HCT116 (cell line): ENCODE measurements at regions not wholly inside any gene's neighbourhood (a gene's known extent, or its start where the extent isn't known, plus 50 kb on each side); places are given as distances from the start of the nearest gene placed in this dataset.

Experiments
- ATAC-seq: fragments of 200-7000 bp; cut with Tn5 transposase; 2 replicates; pipeline ENCODE4 v1.9.1; 2020; ENCODE audit warnings: mild to moderate bottlenecking, moderate library complexity
- BruUV-seq: library from RNA; stranded (reverse); fragments of 400-500 nt; replicated peaks from 2 replicates; lab custom pipeline; 2021; lab: Mats Ljungman, UMichigan
- CTCF ChIA-PET: fragments of 300-600 bp; sonication (Branson Sonifier 250); formaldehyde crosslinking; loops from one replicate; lab custom pipeline; 2021; ENCODE audit warnings: antibody characterized with exemption; lab: Charles Lee
- POLR2A ChIA-PET: fragments of 300-600, 350-600 bp; sonication (Branson Sonifier 250); formaldehyde crosslinking; loops from one replicate; lab custom pipeline; 2021; ENCODE audit warnings: antibody characterized with exemption; lab: Charles Lee
- RAD21 ChIA-PET, 2 experiments: fragments of 300-600 bp; sonication (Branson Sonifier 250); formaldehyde crosslinking; loops; one replicate each; lab custom pipeline; 2023; ENCODE audit warnings: low total read pairs in 2 of 2; ENCODE audit not compliant: uncharacterized antibody in 2 of 2, unreplicated experiment in 2 of 2, low non-redundant PET in 1 of 2; lab: Charles Lee
- DNase-seq: peaks from one replicate; pipeline ENCODE4 v3.0.0-alpha.2; 2010; ENCODE audit warnings: low read depth, low spot score
- H2AFZ ChIP-seq: fragments of 200-600 bp; shearing (Covaris generic), sonication (generic); 2 replicates; pipeline ENCODE4 v1.6.1; 2017; ENCODE audit warnings: low read depth, mixed run types, mixed read lengths, antibody characterized with exemption, low read length; ENCODE audit not compliant: poor library complexity, severe bottlenecking
- H3K27ac ChIP-seq: 2 replicates; pipeline ENCODE4 v1.5.1; 2012; ENCODE audit warnings: low read depth, low read length
- H3K27me3 ChIP-seq: fragments of 200-600 bp; sonication (generic); 2 replicates; pipeline ENCODE4 v1.6.1; 2016; ENCODE audit warnings: mixed run types, low read length, mixed read lengths; ENCODE audit not compliant: insufficient read depth
- H3K36me3 ChIP-seq, 2 experiments: fragments of 200-500 bp in 1 of 2; fragments of 200-600 bp in 1 of 2; sonication (Bioruptor generic) in 1 of 2; sonication (generic) in 1 of 2; 2 replicates each; pipeline versions ENCODE4 v1.5.1 to v1.6.1; 2014 to 2016; ENCODE audit warnings: low read length in 2 of 2, inconsistent platforms in 1 of 2, mixed read lengths in 1 of 2, mixed run types in 1 of 2; ENCODE audit not compliant: insufficient read depth in 2 of 2, control insufficient read depth in 1 of 2
- H3K4me1 ChIP-seq, 2 experiments: fragments of 200-600 bp in 1 of 2; sonication (generic) in 1 of 2; 2 replicates each; pipeline versions ENCODE4 v1.5.1 to v1.6.1; 2012 to 2017; ENCODE audit warnings: low read length in 2 of 2, inconsistent platforms in 1 of 2, mild to moderate bottlenecking in 1 of 2, mixed read lengths in 1 of 2, mixed run types in 1 of 2, moderate library complexity in 1 of 2; ENCODE audit not compliant: insufficient read depth in 2 of 2, control insufficient read depth in 1 of 2
- H3K4me2 ChIP-seq: fragments of 200-600 bp; sonication (generic); 2 replicates; pipeline ENCODE4 v1.6.1; 2017; ENCODE audit warnings: mixed run types, low read length, mixed read lengths
- H3K4me3 ChIP-seq, 2 experiments: fragments of 200-600 bp in 1 of 2; sonication (generic) in 1 of 2; replicated peaks in 1 of 2; 2 replicates each; pipeline ENCODE4 v1.5.1; 2011 to 2016; ENCODE audit warnings: low read length in 2 of 2, control low read depth in 1 of 2, low read depth in 1 of 2, mild to moderate bottlenecking in 1 of 2, mixed read lengths in 1 of 2, mixed run types in 1 of 2
- H3K79me2 ChIP-seq: fragments of 200-600 bp; sonication (generic); 2 replicates; pipeline ENCODE4 v1.6.1; 2017; ENCODE audit warnings: mild to moderate bottlenecking, mixed run types, low read length, moderate library complexity, mixed read lengths; ENCODE audit not compliant: insufficient read depth
- H3K9ac ChIP-seq: fragments of 200-600 bp; sonication (generic); 2 replicates; pipeline ENCODE4 v1.6.1; 2016; ENCODE audit warnings: low read length, mixed read lengths
- H3K9me2 ChIP-seq: fragments of 200-600 bp; sonication (generic), shearing (Covaris generic); 2 replicates; pipeline ENCODE4 v1.6.1; 2017; ENCODE audit warnings: mixed run types, mild to moderate bottlenecking, moderate library complexity; ENCODE audit not compliant: insufficient read depth
- H3K9me3 ChIP-seq, 2 experiments: fragments of 200-500 bp in 1 of 2; fragments of 200-600 bp in 1 of 2; sonication (Bioruptor generic) in 1 of 2; sonication (generic) in 1 of 2; 2 replicates each; pipeline ENCODE4 v1.6.1; 2014 to 2017; ENCODE audit warnings: low read length in 2 of 2, mixed read lengths in 2 of 2, inconsistent platforms in 1 of 2, low read depth in 1 of 2, mild to moderate bottlenecking in 1 of 2, mixed run types in 1 of 2, moderate library complexity in 1 of 2; ENCODE audit not compliant: control insufficient read depth in 1 of 2, insufficient read depth in 1 of 2
- H4K20me1 ChIP-seq: fragments of 200-600 bp; sonication (generic), shearing (Covaris generic); 2 replicates; pipeline ENCODE4 v1.6.1; 2017; ENCODE audit warnings: mixed run types, mild to moderate bottlenecking, moderate library complexity; ENCODE audit not compliant: insufficient read depth
- EZH2phosphoT487 ChIP-seq: fragments of 200-600 bp; IDR thresholded peaks from 2 replicates; pipeline ENCODE4 v1.6.1; 2018; ENCODE audit warnings: antibody characterized with exemption, borderline replicate concordance
- FOSL1 ChIP-seq: IDR thresholded peaks from 2 replicates; pipeline ENCODE4 v1.6.1; 2012; ENCODE audit warnings: low read depth
- RAD21 ChIP-seq: IDR thresholded peaks from 2 replicates; pipeline ENCODE4 v1.6.1; 2012; ENCODE audit warnings: low read depth, mild to moderate bottlenecking
- SRF ChIP-seq: IDR thresholded peaks from 2 replicates; pipeline ENCODE4 v1.6.1; 2012; ENCODE audit warnings: low read depth
- ZFX ChIP-seq: fragments of 450-650 bp; IDR thresholded peaks from 2 replicates; pipeline ENCODE4 v1.6.1; 2017
- ZNF274 ChIP-seq: fragments of 200-500 bp; sonication (Bioruptor generic); IDR thresholded peaks from 2 replicates; pipeline ENCODE4 v1.6.1; 2014; ENCODE audit warnings: mild to moderate bottlenecking, low read depth, low read length, inconsistent platforms
- intact Hi-C: fragments of 100-400 bp; cut with micrococcal nuclease; formaldehyde crosslinking; loops from 2 replicates; pipeline ENCODE4 v1.10.0; 2022
- TF ChIP-seq, protein P1 (sequence below): IDR thresholded peaks from 2 replicates; pipeline ENCODE4 v1.6.1; 2012
- TF ChIP-seq, protein P2 (sequence below): IDR thresholded peaks from 2 replicates; pipeline ENCODE4 v1.6.1; 2012
- TF ChIP-seq, protein P3 (sequence below): IDR thresholded peaks from 2 replicates; pipeline ENCODE4 v1.6.1; 2011; ENCODE audit warnings: mild to moderate bottlenecking, low read length, moderate library complexity; ENCODE audit not compliant: insufficient replicate concordance; ENCODE audit errors: extremely low read depth

DNA sequence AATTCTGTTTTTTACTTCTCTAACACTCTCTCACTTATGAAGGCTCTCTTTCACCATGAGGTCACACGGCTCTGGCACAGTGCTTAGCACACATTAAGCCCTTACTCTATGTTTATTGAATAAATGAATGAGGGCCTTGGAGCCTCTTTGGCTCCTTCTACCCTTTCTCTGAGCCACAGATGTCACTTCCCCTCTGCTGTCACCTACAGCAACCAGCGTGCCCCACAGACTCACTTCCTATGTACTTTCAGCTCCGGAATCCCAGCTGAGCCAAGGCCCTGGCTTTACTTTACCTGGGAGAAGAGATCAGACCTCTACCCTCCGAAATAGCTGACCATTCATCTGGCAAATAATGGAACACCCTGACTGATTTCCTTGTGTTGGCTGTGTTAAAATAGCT, 53.7 kb upstream of the HMCN1 start:
- Histone ChIP-seq H3K9me3 (no peaks in the 10 kb centered on the region), H3K27me3 (no peaks in the 10 kb centered on the region), H3K79me2 (no peaks in the 10 kb centered on the region), H3K36me3 (no peaks in the 10 kb centered on the region), H3K27ac (no peak overlapping the region), H2AFZ (no peak overlapping the region), H3K4me1 (no peaks in the 10 kb centered on the region)
- ChIA-PET POLR2A (interaction anchor here (0.8 to 1.3 kb wide), 2 partner anchors 360 to 363 kb away, joined by 3 read pairs; partner anchors contain the start of gene IVNS1ABP), RAD21 (interaction anchor here (0.5 to 0.7 kb wide), 2 partner anchors 781 to 887 kb away, joined by 3 read pairs; no protein-coding TSS in a partner anchor)
- no peak for DNase-seq
- TF ChIP-seq ZFX, result no peak
- no peak for TF ChIP-seq ZNF274
- TF ChIP-seq RAD21, result no peak
- TF ChIP-seq, protein P1, sequence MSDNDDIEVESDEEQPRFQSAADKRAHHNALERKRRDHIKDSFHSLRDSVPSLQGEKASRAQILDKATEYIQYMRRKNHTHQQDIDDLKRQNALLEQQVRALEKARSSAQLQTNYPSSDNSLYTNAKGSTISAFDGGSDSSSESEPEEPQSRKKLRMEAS, result no peak
- no peak for TF ChIP-seq FOSL1
- TF ChIP-seq EZH2phosphoT487, result no peak
- TF ChIP-seq, protein P2, sequence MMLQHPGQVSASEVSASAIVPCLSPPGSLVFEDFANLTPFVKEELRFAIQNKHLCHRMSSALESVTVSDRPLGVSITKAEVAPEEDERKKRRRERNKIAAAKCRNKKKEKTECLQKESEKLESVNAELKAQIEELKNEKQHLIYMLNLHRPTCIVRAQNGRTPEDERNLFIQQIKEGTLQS, result no peak
- TF ChIP-seq, all 23 proteins: peak for 0
- Histone ChIP-seq H4K20me1 (no peaks in the 10 kb centered on the region), H3K9ac (no peak overlapping the region), H3K4me3 (no peak overlapping the region), H3K9me2 (no peaks in the 10 kb centered on the region), H3K4me2 (no peak overlapping the region)
- BruUV-seq, result no TSS peak
- CTCF ChIA-PET, result interaction anchor here (0.7 to 2.3 kb wide), 18 partner anchors 9 to 875 kb away, joined by 3 to 19 read pairs (median 5); partner anchors contain the start of genes HMCN1 and IVNS1ABP
- intact Hi-C loops, result loop anchor here (5.0 kb wide), 1 partner anchor 363 kb away; the partner anchor contains the start of gene IVNS1ABP
- no peak for ATAC-seq

DNA sequence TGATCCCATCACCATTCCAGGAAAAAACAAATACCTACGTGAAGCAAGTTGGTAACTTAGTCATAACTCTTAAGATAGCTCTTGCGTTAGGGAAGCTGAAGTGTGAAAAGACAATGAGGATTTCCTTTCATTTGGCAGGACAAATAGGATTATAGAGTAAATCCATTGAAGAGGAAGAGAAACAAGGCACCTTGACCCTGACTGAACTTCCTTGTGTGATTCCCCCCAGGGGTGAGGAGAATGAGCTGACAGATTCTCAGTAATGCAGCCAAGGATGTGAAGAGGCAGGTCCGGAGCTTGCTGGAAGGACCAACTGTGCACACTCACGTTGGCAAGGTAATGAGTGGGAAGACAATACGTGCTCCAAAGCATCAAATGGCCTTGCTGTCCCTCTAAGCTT, 55.0 kb upstream of the HMCN1 start:
- intact Hi-C loops, result loop anchor here (10.0 kb wide), 1 partner anchor 694 kb away; no protein-coding TSS in a partner anchor

More for the DNA sequence above, 55.0 kb upstream of the HMCN1 start:
- H3K79me2 ChIP-seq, result no peaks in the 10 kb centered on the region
- no peak for TF ChIP-seq SRF
- TF ChIP-seq ZNF274, result no peak
- TF ChIP-seq, protein P3, sequence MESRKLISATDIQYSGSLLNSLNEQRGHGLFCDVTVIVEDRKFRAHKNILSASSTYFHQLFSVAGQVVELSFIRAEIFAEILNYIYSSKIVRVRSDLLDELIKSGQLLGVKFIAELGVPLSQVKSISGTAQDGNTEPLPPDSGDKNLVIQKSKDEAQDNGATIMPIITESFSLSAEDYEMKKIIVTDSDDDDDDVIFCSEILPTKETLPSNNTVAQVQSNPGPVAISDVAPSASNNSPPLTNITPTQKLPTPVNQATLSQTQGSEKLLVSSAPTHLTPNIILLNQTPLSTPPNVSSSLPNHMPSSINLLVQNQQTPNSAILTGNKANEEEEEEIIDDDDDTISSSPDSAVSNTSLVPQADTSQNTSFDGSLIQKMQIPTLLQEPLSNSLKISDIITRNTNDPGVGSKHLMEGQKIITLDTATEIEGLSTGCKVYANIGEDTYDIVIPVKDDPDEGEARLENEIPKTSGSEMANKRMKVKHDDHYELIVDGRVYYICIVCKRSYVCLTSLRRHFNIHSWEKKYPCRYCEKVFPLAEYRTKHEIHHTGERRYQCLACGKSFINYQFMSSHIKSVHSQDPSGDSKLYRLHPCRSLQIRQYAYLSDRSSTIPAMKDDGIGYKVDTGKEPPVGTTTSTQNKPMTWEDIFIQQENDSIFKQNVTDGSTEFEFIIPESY, result no peak
- H3K27ac ChIP-seq, result no peak overlapping the region
- H3K27me3 ChIP-seq, result no peaks in the 10 kb centered on the region
- H3K4me1 ChIP-seq, result no peaks in the 10 kb centered on the region
- DNase-seq (no peak), ATAC-seq (no peak)
- no peak overlapping the region for H3K4me3 ChIP-seq
- BruUV-seq, result no TSS peak
- H2AFZ ChIP-seq, result no peak overlapping the region
- CTCF ChIA-PET, result interaction anchor here (1.6 to 2.3 kb wide), 2 partner anchors 83 to 874 kb away, joined by 3 to 12 read pairs; no protein-coding TSS in a partner anchor
- POLR2A ChIA-PET, result no interaction called here
- H3K9me3 ChIP-seq, result no peaks in the 10 kb centered on the region
- H4K20me1 ChIP-seq, result no peaks in the 10 kb centered on the region
- no peaks in the 10 kb centered on the region for H3K9me2 ChIP-seq
- no peak overlapping the region for H3K9ac ChIP-seq
- no peaks in the 10 kb centered on the region for H3K36me3 ChIP-seq
- RAD21 ChIA-PET, result no interaction called here
- H3K4me2 ChIP-seq, result no peak overlapping the region
